ENCODE measurements at regions not wholly inside any gene's neighbourhood (a gene's known extent, or its start where the extent isn't known, plus 50 kb on each side); places are given as distances from the start of the nearest gene placed in this dataset.

DNA sequence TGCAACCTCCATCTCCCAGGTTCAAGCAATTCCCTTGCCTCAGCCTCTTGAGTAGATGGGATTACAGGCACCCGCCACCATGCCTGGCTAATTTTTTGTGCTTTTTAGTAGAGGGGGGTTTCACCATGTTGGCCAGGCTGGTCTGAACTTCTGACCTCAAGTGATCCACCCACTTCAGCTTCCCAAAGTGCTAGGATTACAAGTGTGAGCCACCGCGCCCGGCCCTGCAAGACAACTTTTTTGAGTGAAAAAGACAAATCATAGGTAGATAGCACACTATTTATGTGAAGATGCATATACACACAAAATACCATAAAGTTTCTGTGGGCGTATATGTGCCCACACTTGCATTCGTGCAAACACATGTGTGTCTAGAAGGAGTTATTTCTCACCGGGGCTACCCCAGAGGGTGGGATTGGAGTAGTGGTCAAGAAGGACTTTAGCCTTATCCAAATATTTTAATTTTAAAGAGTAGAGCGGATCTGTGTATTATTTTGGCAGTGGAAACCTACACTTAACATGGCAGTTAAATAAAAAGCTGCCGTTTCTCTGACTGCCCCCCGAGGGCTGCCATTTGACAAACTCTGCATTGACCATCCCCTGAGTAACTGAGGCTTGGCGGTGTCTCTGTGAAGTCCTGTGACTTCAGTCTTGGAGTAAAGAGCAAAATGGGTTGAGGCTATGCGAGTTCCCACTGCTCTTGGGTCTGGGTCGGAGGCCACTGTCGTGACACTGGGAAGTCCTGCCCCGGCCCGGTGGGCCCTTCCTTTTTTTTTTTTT lies 93.4 kb upstream of the PTCH1 start:
- TF ChIP-seq, protein P1, sequence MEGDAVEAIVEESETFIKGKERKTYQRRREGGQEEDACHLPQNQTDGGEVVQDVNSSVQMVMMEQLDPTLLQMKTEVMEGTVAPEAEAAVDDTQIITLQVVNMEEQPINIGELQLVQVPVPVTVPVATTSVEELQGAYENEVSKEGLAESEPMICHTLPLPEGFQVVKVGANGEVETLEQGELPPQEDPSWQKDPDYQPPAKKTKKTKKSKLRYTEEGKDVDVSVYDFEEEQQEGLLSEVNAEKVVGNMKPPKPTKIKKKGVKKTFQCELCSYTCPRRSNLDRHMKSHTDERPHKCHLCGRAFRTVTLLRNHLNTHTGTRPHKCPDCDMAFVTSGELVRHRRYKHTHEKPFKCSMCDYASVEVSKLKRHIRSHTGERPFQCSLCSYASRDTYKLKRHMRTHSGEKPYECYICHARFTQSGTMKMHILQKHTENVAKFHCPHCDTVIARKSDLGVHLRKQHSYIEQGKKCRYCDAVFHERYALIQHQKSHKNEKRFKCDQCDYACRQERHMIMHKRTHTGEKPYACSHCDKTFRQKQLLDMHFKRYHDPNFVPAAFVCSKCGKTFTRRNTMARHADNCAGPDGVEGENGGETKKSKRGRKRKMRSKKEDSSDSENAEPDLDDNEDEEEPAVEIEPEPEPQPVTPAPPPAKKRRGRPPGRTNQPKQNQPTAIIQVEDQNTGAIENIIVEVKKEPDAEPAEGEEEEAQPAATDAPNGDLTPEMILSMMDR (conservative IDR thresholded peaks at IDR 0.05) = no peak
- TF ChIP-seq ZFX (IDR thresholded peaks at IDR 0.05) = no peak

All from C4-2B (cell line).